Middle frontal gyrus (tissue), 1 donor: ENCODE measurements at regions not wholly inside any gene's neighbourhood (a gene's known extent, or its start where the extent isn't known, plus 50 kb on each side); places are given as distances from the start of the nearest gene placed in this dataset.

Source experiments
- DNase-seq: peaks from one replicate; pipeline ENCODE4 v3.0.0-alpha.2; 2015; ENCODE audit warnings: low spot score; ENCODE audit errors: extremely low spot score

GRCh38 chr20:56174416-56174815 is 74.1 kb upstream of the MC3R start:
- DNase-seq, result no peak

GRCh38 chr20:56175884-56176283 is 72.6 kb upstream of the MC3R start:
- DNase-seq, result no peak

GRCh38 chr20:56178219-56178618 is 70.3 kb upstream of the MC3R start:
- no peak for DNase-seq

GRCh38 chr20:56179051-56179450 is 69.5 kb upstream of the MC3R start:
- DNase-seq, result no peak

- DNase-seq, result no peak
Observed at GRCh38 chr20:56181583-56181982, 66.9 kb upstream of the MC3R start.

- no peak for DNase-seq
Observed at GRCh38 chr20:56187534-56188165, 60.9 kb upstream of the MC3R start.

GRCh38 chr20:56194042-56194441 is 54.5 kb upstream of the MC3R start:
- no peak for DNase-seq

GRCh38 chr20:56195946-56196345 is 52.6 kb upstream of the MC3R start:
- DNase-seq, result no peak
